PC-3 (cell line): ENCODE measurements at regions not wholly inside any gene's neighbourhood (a gene's known extent, or its start where the extent isn't known, plus 50 kb on each side); places are given as distances from the start of the nearest gene placed in this dataset.

ENCODE experiments used
- ATAC-seq: fragments of 200-7000 bp; cut with Tn5 transposase; 2 replicates; pipeline ENCODE4 v1.9.1; 2020; ENCODE audit warnings: mild to moderate bottlenecking, moderate library complexity
- BruUV-seq: library from RNA; stranded (reverse); fragments of 400-500 nt; replicated peaks from 2 replicates; lab custom pipeline; 2021; lab: Mats Ljungman, UMichigan
- CTCF ChIA-PET: fragments of 300-600 bp; sonication (Branson Sonifier 250); formaldehyde crosslinking; loops from one replicate; lab custom pipeline; 2022; ENCODE audit warnings: antibody characterized with exemption; lab: Charles Lee
- POLR2A ChIA-PET: fragments of 300-600 bp; sonication (Branson Sonifier 250); formaldehyde crosslinking; loops from one replicate; lab custom pipeline; 2022; ENCODE audit warnings: antibody characterized with exemption; ENCODE audit not compliant: unreplicated experiment; lab: Charles Lee
- DNase-seq: peaks from one replicate; pipeline ENCODE4 v3.0.0-alpha.2; 2015
- H2AFZ ChIP-seq: fragments of 300-600 bp; sonication (generic); 2 replicates; pipeline ENCODE4 v1.6.0; 2016; ENCODE audit warnings: antibody characterized with exemption, low read length
- H3F3A ChIP-seq: fragments of 300-600 bp; sonication (generic); one replicate; pipeline ENCODE4 v1.6.0; 2017; ENCODE audit warnings: antibody characterized with exemption, low read length, control low read depth, mild to moderate bottlenecking; ENCODE audit not compliant: unreplicated experiment
- H3K27ac ChIP-seq: fragments of 300-600 bp; sonication (generic); 2 replicates; pipeline ENCODE4 v1.5.1; 2016; ENCODE audit warnings: mild to moderate bottlenecking, low read length
- H3K27me3 ChIP-seq: fragments of 300-600 bp; sonication (generic); 2 replicates; pipeline ENCODE4 v1.6.1; 2016; ENCODE audit warnings: low read length, mixed read lengths
- H3K36me3 ChIP-seq: fragments of 300-600 bp; sonication (generic); 2 replicates; pipeline ENCODE4 v1.6.1; 2016; ENCODE audit warnings: low read depth, mixed run types, low read length, mixed read lengths
- H3K4me1 ChIP-seq: fragments of 300-600 bp; sonication (generic); 2 replicates; pipeline ENCODE4 v1.5.1; 2016; ENCODE audit warnings: low read length; ENCODE audit not compliant: insufficient read depth
- H3K4me2 ChIP-seq: fragments of 300-600 bp; sonication (generic); 2 replicates; pipeline ENCODE4 v1.6.0; 2016; ENCODE audit warnings: low read length
- H3K4me3 ChIP-seq: fragments of 300-600 bp; sonication (generic); 2 replicates; pipeline ENCODE4 v1.5.1; 2016; ENCODE audit warnings: mild to moderate bottlenecking, low read length, mixed read lengths
- H3K79me2 ChIP-seq: fragments of 300-600 bp; sonication (generic); 2 replicates; pipeline ENCODE4 v1.6.1; 2017; ENCODE audit warnings: low read length, mixed read lengths
- H3K9ac ChIP-seq: fragments of 300-600 bp; sonication (generic); 2 replicates; pipeline ENCODE4 v1.6.0; 2016; ENCODE audit warnings: mild to moderate bottlenecking, low read length
- H3K9me2 ChIP-seq: fragments of 300-600 bp; sonication (generic); replicated peaks from 2 replicates; pipeline ENCODE4 v1.6.1; 2016; ENCODE audit warnings: mixed run types, low read length, mixed read lengths
- H3K9me3 ChIP-seq: fragments of 300-600 bp; sonication (generic); 2 replicates; pipeline ENCODE4 v1.6.1; 2016; ENCODE audit warnings: low read length, mixed read lengths
- H4K20me1 ChIP-seq: fragments of 300-600 bp; sonication (generic); 2 replicates; pipeline ENCODE4 v1.6.1; 2016; ENCODE audit warnings: low read length, mixed read lengths
- CTCF ChIP-seq: fragments of 300-600 bp; sonication (generic); conservative IDR thresholded peaks from 2 replicates; pipeline ENCODE4 v1.5.1; 2017; ENCODE audit warnings: antibody characterized with exemption, low read depth, mild to moderate bottlenecking, low read length
- EZH2 ChIP-seq: fragments of 300-600 bp; sonication (generic); IDR thresholded peaks from one replicate; pipeline ENCODE4 v1.6.1; 2017; ENCODE audit warnings: antibody characterized with exemption, mild to moderate bottlenecking, low read length; ENCODE audit not compliant: unreplicated experiment
- EZH2phosphoT487 ChIP-seq: fragments of 300-600 bp; sonication (generic); IDR thresholded peaks from 2 replicates; pipeline ENCODE4 v1.6.1; 2018; ENCODE audit warnings: mild to moderate bottlenecking, antibody characterized with exemption, low read length, borderline replicate concordance
- intact Hi-C: fragments of 100-400 bp; cut with micrococcal nuclease; formaldehyde crosslinking; loops from 2 replicates; pipeline ENCODE4 v1.9.0; 2023

DNA sequence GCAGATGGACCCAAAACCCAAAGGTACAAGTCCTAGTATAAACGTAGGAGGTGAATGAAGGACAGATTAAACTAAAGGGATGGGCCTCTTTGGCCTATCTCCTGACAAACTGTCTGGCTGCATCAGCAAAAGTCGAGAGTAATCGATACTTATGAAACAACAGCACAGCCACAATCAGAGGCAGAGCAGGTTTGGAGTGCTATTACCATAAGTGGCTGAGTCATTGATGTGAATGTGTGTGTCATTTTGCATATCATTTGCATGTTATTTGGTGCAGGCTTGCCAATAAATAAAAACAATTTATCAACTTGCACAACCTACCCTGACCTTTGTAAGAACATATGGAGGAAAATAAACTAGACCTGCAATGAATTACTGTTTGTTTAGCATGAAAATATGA lies 283.1 kb downstream of the NUF2 start:
- no TSS peak for BruUV-seq
- CTCF ChIA-PET, result no interaction called here
- TF ChIP-seq EZH2 (no peak), EZH2phosphoT487 (no peak), CTCF (no peak)

GRCh38 chr1:163608979-163609378 lies 287.2 kb downstream of the NUF2 start:
- no peaks in the 10 kb centered on the region for H3K4me1 ChIP-seq
- intact Hi-C loops, result no loop called here
- H3K9me2 ChIP-seq, result no peaks in the 10 kb centered on the region
- no peaks in the 10 kb centered on the region for H3K79me2 ChIP-seq
- TF ChIP-seq EZH2 (no peak), CTCF (no peak), EZH2phosphoT487 (no peak)
- no peak overlapping the region for H2AFZ ChIP-seq
- H3K27ac ChIP-seq, result no peak overlapping the region
- ATAC-seq (no peak), DNase-seq (no peak)
- CTCF ChIA-PET, result no interaction called here
- H3K36me3 ChIP-seq, result no peaks in the 10 kb centered on the region
- no peaks in the 10 kb centered on the region for H3K9me3 ChIP-seq
- no peaks in the 10 kb centered on the region for H4K20me1 ChIP-seq
- POLR2A ChIA-PET, result no interaction called here
- H3K27me3 ChIP-seq, result no peaks in the 10 kb centered on the region
- H3K9ac ChIP-seq, result no peak overlapping the region
- no peak overlapping the region for H3K4me2 ChIP-seq
- H3F3A ChIP-seq, result no peaks in the 10 kb centered on the region
- H3K4me3 ChIP-seq, result no peak overlapping the region
- no TSS peak for BruUV-seq

More for the DNA sequence above, 283.1 kb downstream of the NUF2 start:
- Histone ChIP-seq H3K4me2 (no peak overlapping the region), H3K9me2 (no peaks in the 10 kb centered on the region), H3K27me3 (no peaks in the 10 kb centered on the region), H3K27ac (no peak overlapping the region), H3K36me3 (no peaks in the 10 kb centered on the region), H4K20me1 (no peaks in the 10 kb centered on the region), H3K4me1 (no peaks in the 10 kb centered on the region), H3K79me2 (no peaks in the 10 kb centered on the region), H3K9me3 (0 out of 2 replicates have a peak, but pooled peaks cover 5% of the 10 kb centered on the region), H3K4me3 (no peak overlapping the region), H3K9ac (no peak overlapping the region), H3F3A (no peaks in the 10 kb centered on the region), H2AFZ (no peak overlapping the region)
- intact Hi-C loops, result no loop called here
- ATAC-seq, result no peak
- POLR2A ChIA-PET, result no interaction called here
- DNase-seq, result no peak

- no peaks in the 10 kb centered on the region for H3K4me1 ChIP-seq
- H3K9me2 ChIP-seq, result no peaks in the 10 kb centered on the region
- H3F3A ChIP-seq, result no peaks in the 10 kb centered on the region
- no peaks in the 10 kb centered on the region for H4K20me1 ChIP-seq
- H3K9me3 ChIP-seq, result no peaks in the 10 kb centered on the region
- TF ChIP-seq CTCF (no peak), EZH2 (no peak)
- no peaks in the 10 kb centered on the region for H3K36me3 ChIP-seq
- no peak for ATAC-seq
- H3K27ac ChIP-seq, result no peak overlapping the region
- H3K27me3 ChIP-seq, result no peaks in the 10 kb centered on the region
- no peak overlapping the region for H2AFZ ChIP-seq
- ChIA-PET POLR2A (no interaction called here), CTCF (no interaction called here)
- no peak overlapping the region for H3K4me2 ChIP-seq
- no peak overlapping the region for H3K4me3 ChIP-seq
- DNase-seq, result no peak
- no peak overlapping the region for H3K9ac ChIP-seq
- BruUV-seq, result no TSS peak
- no peaks in the 10 kb centered on the region for H3K79me2 ChIP-seq
- intact Hi-C loops, result no loop called here
These were observed 288.1 kb downstream of the NUF2 start for GRCh38 chr1:163609858-163610257.
